ENCODE measurements at regions not wholly inside any gene's neighbourhood (a gene's known extent, or its start where the extent isn't known, plus 50 kb on each side); places are given as distances from the start of the nearest gene placed in this dataset.

GRCh38 chr13:99681695-99682094, 180.4 kb downstream of the TM9SF2 start:
- TF ChIP-seq CTCF (conservative IDR thresholded peaks at IDR 0.05) (no peak), EZH2 (IDR thresholded peaks at IDR 0.05; ENCODE audit: low read depth) (no peak)
